A549 (cell line): ENCODE measurements at regions not wholly inside any gene's neighbourhood (a gene's known extent, or its start where the extent isn't known, plus 50 kb on each side); places are given as distances from the start of the nearest gene placed in this dataset.

Source experiments
- ATAC-seq, 2 experiments: fragments of 200-7000 bp in 1 of 2; fragments of >200 bp in 1 of 2; cut with Nextera tagmentation in 1 of 2; cut with Tn5 transposase in 1 of 2; 3 replicates each; pipeline versions ENCODE4 v1.8.0 to v1.9.1; 2018 to 2020; ENCODE audit warnings: mild to moderate bottlenecking in 1 of 2, moderate library complexity in 1 of 2
- CTCF ChIA-PET: fragments of 300-600 bp; sonication (Branson Sonifier 250); formaldehyde crosslinking; extraction: SDS; loops from one replicate; lab custom pipeline; 2021; ENCODE audit warnings: antibody characterized with exemption, inconsistent platforms; lab: Yijun Ruan, JAX
- POLR2A ChIA-PET: fragments of 350-600 bp; formaldehyde crosslinking; extraction: SDS; loops from one replicate; lab custom pipeline; 2021; ENCODE audit warnings: antibody characterized with exemption, inconsistent platforms; lab: Yijun Ruan, JAX
- DNase-seq, 2 experiments: peaks; one replicate each; pipeline versions ENCODE4 v3.0.0 to v3.0.0-alpha.2; 2011 to 2016; ENCODE audit warnings: low read depth in 1 of 2, low spot score in 1 of 2
- FAIRE-seq: peaks from 2 replicates; lab custom pipeline; 2011; peaks lifted over from hg19 to GRCh38; lab: Jason Lieb, UNC
- H3K27ac ChIP-seq, 2 experiments: fragments of >200 bp; sonication (Bioruptor Twin); formaldehyde crosslinking; 3 replicates each; pipeline ENCODE4 v1.5.1; 2016 to 2017
- H3K4me1 ChIP-seq: fragments of >200 bp; sonication (Bioruptor Twin); formaldehyde crosslinking; 3 replicates; pipeline ENCODE4 v1.6.1; 2016
- H3K4me2 ChIP-seq: fragments of >200 bp; sonication (Bioruptor Twin); formaldehyde crosslinking; 3 replicates; pipeline ENCODE4 v1.6.1; 2016
- H3K4me3 ChIP-seq: fragments of >200 bp; sonication (Bioruptor Twin); formaldehyde crosslinking; 3 replicates; pipeline ENCODE4 v1.5.1; 2016
- H3K9me3 ChIP-seq: fragments of >200 bp; sonication (Bioruptor Twin); formaldehyde crosslinking; 3 replicates; pipeline ENCODE4 v1.6.1; 2016
- CBX2 ChIP-seq: fragments of 200-600 bp; sonication (generic); IDR thresholded peaks from 2 replicates; pipeline ENCODE4 v1.6.1; 2016; ENCODE audit warnings: low read depth, mild to moderate bottlenecking, borderline replicate concordance
- CBX8 ChIP-seq: fragments of 200-600 bp; sonication (generic); IDR thresholded peaks from 2 replicates; pipeline ENCODE4 v1.6.1; 2016
- CTCF ChIP-seq: fragments of >200 bp; sonication (Bioruptor Twin); formaldehyde crosslinking; IDR thresholded peaks from 3 replicates; pipeline ENCODE4 v1.5.1; 2016
- EHF ChIP-seq: fragments of 250-450 bp; sonication (Bioruptor Pico); IDR thresholded peaks from 2 replicates; pipeline ENCODE4 v1.5.0; 2020; ENCODE audit warnings: mild to moderate bottlenecking
- EHMT2 ChIP-seq: fragments of 200-600 bp; sonication (generic); IDR thresholded peaks from 2 replicates; pipeline ENCODE4 v1.6.1; 2016; ENCODE audit warnings: antibody characterized with exemption, low read depth, mild to moderate bottlenecking, moderate library complexity
- ELK1 ChIP-seq: fragments of 150-350 bp; IDR thresholded peaks from 2 replicates; pipeline ENCODE4 v1.6.1; 2014; ENCODE audit warnings: low read depth, mild to moderate bottlenecking, low read length
- EP300 ChIP-seq, 2 experiments: fragments of >200 bp; sonication (Bioruptor Twin); formaldehyde crosslinking; IDR thresholded peaks; 2 replicates in 1 of 2; 3 replicates in 1 of 2; pipeline ENCODE4 v1.6.1; 2016 to 2017
- FOSB ChIP-seq: fragments of 250-450 bp; sonication (Bioruptor Pico); IDR thresholded peaks from 2 replicates; pipeline ENCODE4 v1.5.0; 2020; ENCODE audit warnings: mild to moderate bottlenecking, moderate library complexity
- FOSL2 ChIP-seq, 2 experiments: fragments of 450-650 bp in 1 of 2; fragments of >200 bp in 1 of 2; sonication (Bioruptor Twin) in 1 of 2; formaldehyde crosslinking; IDR thresholded peaks; 2 replicates each; pipeline versions ENCODE4 v1.5.0 to v1.6.1; 2016 to 2020; ENCODE audit warnings: mild to moderate bottlenecking in 1 of 2, moderate library complexity in 1 of 2
- HDAC2 ChIP-seq: fragments of 200-600 bp; sonication (generic); IDR thresholded peaks from 2 replicates; pipeline ENCODE4 v1.6.1; 2016
- HEYL ChIP-seq: fragments of 250-450 bp; sonication (Bioruptor Pico); IDR thresholded peaks from 2 replicates; pipeline ENCODE4 v1.8.0; 2021; ENCODE audit warnings: mild to moderate bottlenecking, moderate library complexity
- HOXA7 ChIP-seq: fragments of 250-450 bp; sonication (Bioruptor Pico); IDR thresholded peaks from 2 replicates; pipeline ENCODE4 v1.5.0; 2020; ENCODE audit warnings: mild to moderate bottlenecking, moderate library complexity
- JUNB ChIP-seq: fragments of >200 bp; sonication (Bioruptor Twin); formaldehyde crosslinking; IDR thresholded peaks from 2 replicates; pipeline ENCODE4 v1.6.1; 2016
- KDM5A ChIP-seq: fragments of 200-600 bp; sonication (generic); IDR thresholded peaks from 2 replicates; pipeline ENCODE4 v1.6.1; 2016; ENCODE audit warnings: antibody characterized with exemption, mild to moderate bottlenecking
- MAZ ChIP-seq: fragments of 150-350 bp; IDR thresholded peaks from 2 replicates; pipeline ENCODE4 v1.6.1; 2014; ENCODE audit warnings: antibody characterized with exemption, low read depth, low read length, borderline replicate concordance
- NFE2L2 ChIP-seq: fragments of 150-350 bp; conservative IDR thresholded peaks from 2 replicates; pipeline ENCODE4 v1.6.1; 2014; ENCODE audit warnings: low read length
- PBX3 ChIP-seq: IDR thresholded peaks from 2 replicates; pipeline ENCODE4 v1.6.1; 2012
- PHF8 ChIP-seq: fragments of 200-600 bp; sonication (generic); IDR thresholded peaks from 2 replicates; pipeline ENCODE4 v1.6.1; 2016; ENCODE audit warnings: low read depth, mild to moderate bottlenecking, antibody characterized with exemption, moderate library complexity, borderline replicate concordance
- POLR2A ChIP-seq: IDR thresholded peaks from 2 replicates; pipeline ENCODE4 v1.6.1; 2012; ENCODE audit warnings: mild to moderate bottlenecking, low read length
- POLR2AphosphoS2 ChIP-seq: conservative IDR thresholded peaks from 2 replicates; pipeline ENCODE4 v1.6.1; 2012; ENCODE audit warnings: low read length, improper control_type of control experiment, inconsistent platforms
- RARB ChIP-seq: fragments of 250-450 bp; sonication (Bioruptor Pico); IDR thresholded peaks from 2 replicates; pipeline ENCODE4 v1.8.0; 2021; ENCODE audit warnings: mild to moderate bottlenecking, moderate library complexity
- REST ChIP-seq: fragments of 200-600 bp; sonication (generic); IDR thresholded peaks from 2 replicates; pipeline ENCODE4 v1.6.1; 2016; ENCODE audit warnings: antibody characterized with exemption, mild to moderate bottlenecking, moderate library complexity
- RFX5 ChIP-seq: fragments of 450-650 bp; IDR thresholded peaks from 2 replicates; pipeline ENCODE4 v1.7.1; 2014; ENCODE audit warnings: antibody characterized with exemption, mild to moderate bottlenecking, moderate library complexity
- RNF2 ChIP-seq: fragments of 200-600 bp; sonication (generic); IDR thresholded peaks from 2 replicates; pipeline ENCODE4 v1.6.1; 2016; ENCODE audit warnings: low read depth, mild to moderate bottlenecking, antibody characterized with exemption, moderate library complexity, borderline replicate concordance
- SMC3 ChIP-seq: fragments of >200 bp; sonication (Bioruptor Twin); formaldehyde crosslinking; IDR thresholded peaks from 3 replicates; pipeline ENCODE4 v1.6.1; 2018; ENCODE audit warnings: inconsistent platforms
- TFCP2L1 ChIP-seq: fragments of 250-450 bp; sonication (Bioruptor Pico); IDR thresholded peaks from 2 replicates; pipeline ENCODE4 v1.5.0; 2021; ENCODE audit warnings: mild to moderate bottlenecking
- USF2 ChIP-seq: fragments of 450-650 bp; IDR thresholded peaks from 2 replicates; pipeline ENCODE4 v1.6.1; 2014; ENCODE audit warnings: antibody characterized with exemption
- ZC3H11A ChIP-seq: fragments of 450-650 bp; IDR thresholded peaks from 2 replicates; pipeline ENCODE4 v1.6.1; 2014; ENCODE audit warnings: antibody characterized with exemption, mild to moderate bottlenecking
- ZNF302 ChIP-seq: fragments of 250-450 bp; sonication (Bioruptor Pico); IDR thresholded peaks from 2 replicates; pipeline ENCODE4 v1.9.0; 2021; ENCODE audit warnings: inconsistent platforms, mild to moderate bottlenecking, moderate library complexity
- ZSCAN20 ChIP-seq: fragments of 250-450 bp; sonication (Bioruptor Pico); IDR thresholded peaks from 2 replicates; pipeline ENCODE4 v1.8.0; 2022; ENCODE audit warnings: mild to moderate bottlenecking, moderate library complexity
- WGBS: methylation state at CpG from one replicate; pipeline ENCODE4 v1.1.6; 2017; ENCODE audit errors: missing lambda C conversion rate; 5-methylcytosine and 5-hydroxymethylcytosine counted together

- Histone ChIP-seq H3K4me1 (no peaks in the 10 kb centered on the region), H3K9me3 (no peaks in the 10 kb centered on the region), H3K27ac (no peak overlapping the region), H3K4me3 (no peak overlapping the region), H3K4me2 (no peak overlapping the region)
- POLR2A ChIA-PET: no interaction called here
- DNase-seq: no peak
- no peak for TF ChIP-seq JUNB
- no peak for TF ChIP-seq ZNF302 (CRISPR knock-in tag)
- no peak for TF ChIP-seq HOXA7
- TF ChIP-seq RARB (CRISPR knock-in tag): no peak
- no peak for TF ChIP-seq EHMT2
- no peak for TF ChIP-seq RFX5
- no peak for TF ChIP-seq RNF2
- TF ChIP-seq EHF (CRISPR knock-in tag): no peak
- TF ChIP-seq FOSL2 (IDR thresholded peaks at IDR 0.05): no peak
- TF ChIP-seq FOSL2 (CRISPR knock-in tag; IDR thresholded peaks at IDR 0.05): no peak
- TF ChIP-seq POLR2A: no peak
- TF ChIP-seq FOSB (CRISPR knock-in tag): no peak
- no peak for TF ChIP-seq USF2
- no peak for TF ChIP-seq SMC3
- no peak for TF ChIP-seq POLR2AphosphoS2
- TF ChIP-seq PBX3: no peak
- no peak for TF ChIP-seq KDM5A
- TF ChIP-seq ZC3H11A: no peak
- TF ChIP-seq HEYL (CRISPR knock-in tag): no peak
- TF ChIP-seq CTCF: no peak
- ATAC-seq: no peak
- CTCF ChIA-PET: no interaction called here
- WGBS: 12% methylated on average over 3 of the region's 3 CpGs
- no peak for FAIRE-seq
Observed at GRCh38 chr4:185991770-185992169, 77.2 kb upstream of the TLR3 start.

- Histone ChIP-seq H3K4me3 (no peak overlapping the region), H3K27ac (no peak overlapping the region), H3K4me2 (no peak overlapping the region), H3K4me1 (no peaks in the 10 kb centered on the region), H3K9me3 (no peaks in the 10 kb centered on the region)
- WGBS: 79% methylated on average over 2 of the region's 2 CpGs
- CTCF ChIA-PET: no interaction called here
- ATAC-seq (no peak), FAIRE-seq (no peak), DNase-seq (no peak)
- TF ChIP-seq TFCP2L1 (CRISPR knock-in tag): no peak
- TF ChIP-seq KDM5A: no peak
- no peak for TF ChIP-seq HDAC2
- TF ChIP-seq CBX2: no peak
- no peak for TF ChIP-seq FOSB (CRISPR knock-in tag)
- TF ChIP-seq ZSCAN20: no peak
- TF ChIP-seq REST: no peak
- TF ChIP-seq NFE2L2: no peak
- TF ChIP-seq MAZ: no peak
- no peak for TF ChIP-seq ELK1
- no peak for TF ChIP-seq EP300 (IDR thresholded peaks at IDR 0.05)
- TF ChIP-seq PHF8: no peak
- no peak for TF ChIP-seq CBX8
- POLR2A ChIA-PET: no interaction called here
Observed at GRCh38 chr4:185992585-185992984, 76.4 kb upstream of the TLR3 start.
